Suprapubic skin (tissue), 4 donors: ENCODE measurements at regions not wholly inside any gene's neighbourhood (a gene's known extent, or its start where the extent isn't known, plus 50 kb on each side); places are given as distances from the start of the nearest gene placed in this dataset.

Source experiments
- EP300 ChIP-seq: sonication (generic); formaldehyde crosslinking; IDR thresholded peaks from one replicate; pipeline ENCODE4 v1.6.1; 2017; ENCODE audit warnings: antibody characterized with exemption
- POLR2A ChIP-seq, 2 donors: fragments of 450-650 bp; IDR thresholded peaks; one replicate each; pipeline ENCODE4 v1.6.1; 2017; ENCODE audit warnings: antibody characterized with exemption in 2 of 2, mild to moderate bottlenecking in 2 of 2, moderate library complexity in 2 of 2
- POLR2AphosphoS5 ChIP-seq, 3 donors: sonication (generic); formaldehyde crosslinking; IDR thresholded peaks; one replicate each; pipeline ENCODE4 v1.6.1; 2017; ENCODE audit warnings: antibody characterized with exemption in 3 of 3
- TF ChIP-seq, protein P1 (sequence below), 2 donors: fragments of 200-600 bp in 1 of 2; fragments of 450-650 bp in 1 of 2; sonication (generic) in 1 of 2; IDR thresholded peaks; one replicate each; pipeline ENCODE4 v1.5.1; 2016 to 2019; ENCODE audit warnings: antibody characterized with exemption in 2 of 2, mild to moderate bottlenecking in 1 of 2, moderate library complexity in 1 of 2

DNA sequence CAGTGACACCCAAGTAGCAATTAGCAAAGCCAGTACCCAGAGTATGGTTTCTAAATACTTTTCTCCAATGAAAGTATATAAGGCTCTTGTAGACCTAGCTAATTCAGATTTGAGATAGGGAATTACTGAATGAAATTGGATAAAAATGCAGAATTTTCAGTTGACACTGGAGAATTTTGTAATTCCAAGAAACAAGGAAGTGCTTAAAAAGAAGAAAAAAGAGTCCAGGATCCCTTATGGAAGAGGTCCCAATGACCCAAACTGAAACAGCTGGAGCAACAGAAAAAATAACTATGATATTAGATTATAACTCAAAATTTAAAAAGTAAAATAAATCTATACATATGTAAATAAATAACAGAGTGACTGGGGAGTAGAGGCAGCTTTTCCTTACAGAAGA is 335.2 kb downstream of the C3orf38 start:
- TF ChIP-seq, protein P1, sequence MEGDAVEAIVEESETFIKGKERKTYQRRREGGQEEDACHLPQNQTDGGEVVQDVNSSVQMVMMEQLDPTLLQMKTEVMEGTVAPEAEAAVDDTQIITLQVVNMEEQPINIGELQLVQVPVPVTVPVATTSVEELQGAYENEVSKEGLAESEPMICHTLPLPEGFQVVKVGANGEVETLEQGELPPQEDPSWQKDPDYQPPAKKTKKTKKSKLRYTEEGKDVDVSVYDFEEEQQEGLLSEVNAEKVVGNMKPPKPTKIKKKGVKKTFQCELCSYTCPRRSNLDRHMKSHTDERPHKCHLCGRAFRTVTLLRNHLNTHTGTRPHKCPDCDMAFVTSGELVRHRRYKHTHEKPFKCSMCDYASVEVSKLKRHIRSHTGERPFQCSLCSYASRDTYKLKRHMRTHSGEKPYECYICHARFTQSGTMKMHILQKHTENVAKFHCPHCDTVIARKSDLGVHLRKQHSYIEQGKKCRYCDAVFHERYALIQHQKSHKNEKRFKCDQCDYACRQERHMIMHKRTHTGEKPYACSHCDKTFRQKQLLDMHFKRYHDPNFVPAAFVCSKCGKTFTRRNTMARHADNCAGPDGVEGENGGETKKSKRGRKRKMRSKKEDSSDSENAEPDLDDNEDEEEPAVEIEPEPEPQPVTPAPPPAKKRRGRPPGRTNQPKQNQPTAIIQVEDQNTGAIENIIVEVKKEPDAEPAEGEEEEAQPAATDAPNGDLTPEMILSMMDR (IDR thresholded peaks at IDR 0.05), result no peak
- TF ChIP-seq POLR2A (IDR thresholded peaks at IDR 0.05), result no peak
- TF ChIP-seq EP300, result no peak
- no peak for TF ChIP-seq POLR2AphosphoS5 (IDR thresholded peaks at IDR 0.05)
